OCI-LY3 (cell line): ENCODE measurements at regions not wholly inside any gene's neighbourhood (a gene's known extent, or its start where the extent isn't known, plus 50 kb on each side); places are given as distances from the start of the nearest gene placed in this dataset.

ENCODE experiments used
- H2AFZ ChIP-seq: fragments of 200-600, 300-600 bp; shearing (Covaris generic); 2 replicates; pipeline ENCODE4 v1.6.0; 2014; ENCODE audit warnings: antibody characterized with exemption, low read depth, low read length
- H3K27ac ChIP-seq: fragments of 200-600, 300-600 bp; sonication (generic); 2 replicates; pipeline ENCODE4 v1.5.1; 2014; ENCODE audit warnings: mild to moderate bottlenecking, low read length, moderate library complexity, mixed read lengths
- H3K27me3 ChIP-seq: fragments of 200-600, 300-600 bp; sonication (generic); 2 replicates; pipeline ENCODE4 v1.6.1; 2014; ENCODE audit warnings: low read depth, low read length, mixed read lengths
- H3K36me3 ChIP-seq: fragments of 200-600, 300-600 bp; sonication (generic); replicated peaks from 2 replicates; pipeline ENCODE3; 2014; ENCODE audit warnings: low read depth, low read length, mixed read lengths
- H3K4me1 ChIP-seq: fragments of 300-600, 200-600 bp; sonication (generic); 2 replicates; pipeline ENCODE4 v1.6.1; 2014; ENCODE audit warnings: low read length, mixed read lengths
- H3K4me2 ChIP-seq: fragments of 200-600, 300-600 bp; sonication (generic); 2 replicates; pipeline ENCODE4 v1.6.1; 2014; ENCODE audit warnings: low read length, mixed read lengths
- H3K4me3 ChIP-seq: fragments of 300-600, 200-600 bp; sonication (generic); 2 replicates; pipeline ENCODE4 v1.5.1; 2014; ENCODE audit warnings: antibody characterized with exemption, mild to moderate bottlenecking, low read length, moderate library complexity
- H3K79me2 ChIP-seq: fragments of 300-600, 200-600 bp; shearing (Covaris generic); 2 replicates; pipeline ENCODE4 v1.6.1; 2014; ENCODE audit warnings: mild to moderate bottlenecking, low read length, mixed read lengths
- H3K9ac ChIP-seq: fragments of 300-600, 200-600 bp; shearing (Covaris generic); 2 replicates; pipeline ENCODE4 v1.6.0; 2014; ENCODE audit warnings: mild to moderate bottlenecking, low read length, moderate library complexity
- H3K9me3 ChIP-seq: fragments of 200-600, 300-600 bp; shearing (Covaris generic); 2 replicates; pipeline ENCODE4 v1.6.1; 2014; ENCODE audit warnings: low read length, mixed read lengths; ENCODE audit not compliant: insufficient read depth
- H4K20me1 ChIP-seq: fragments of 200-600, 300-600 bp; sonication (generic); 2 replicates; pipeline ENCODE4 v1.6.1; 2016; ENCODE audit warnings: low read length, mixed read lengths; ENCODE audit not compliant: insufficient read depth
- EZH2phosphoT487 ChIP-seq: fragments of 200-600 bp; shearing (Covaris generic); IDR thresholded peaks from 2 replicates; pipeline ENCODE4 v1.6.1; 2018; ENCODE audit warnings: antibody characterized with exemption, mixed run types, low read depth
- TF ChIP-seq, protein P1 (sequence below): fragments of 200-600, 300-600 bp; sonication (generic); IDR thresholded peaks from 2 replicates; pipeline ENCODE4 v1.5.1; 2014; ENCODE audit warnings: antibody characterized with exemption, low read length, low read depth

DNA sequence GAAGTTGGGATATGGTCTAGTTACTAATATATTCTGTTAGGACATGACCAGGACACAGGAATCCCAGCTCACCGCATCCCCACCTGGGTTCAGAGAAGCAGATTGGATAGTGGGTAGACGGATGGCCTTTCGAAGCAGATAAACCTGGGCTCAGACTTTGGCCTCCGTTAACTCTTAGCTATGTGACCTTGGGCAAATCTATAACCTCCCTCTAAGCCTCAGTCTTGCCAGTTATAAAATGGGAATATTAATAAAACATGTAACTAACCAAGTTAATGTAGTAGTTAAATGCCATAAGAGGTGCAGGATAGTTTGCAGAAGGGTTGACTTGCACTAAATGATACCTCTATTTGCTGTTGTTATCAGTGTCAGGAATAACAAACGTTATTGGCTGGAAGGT is 127.6 kb upstream of the JCAD start:
- Histone ChIP-seq H3K9ac (no peak overlapping the region), H3K4me3 (peak overlapping the region; percentile 61), H2AFZ (peak overlapping the region; percentile 79; the same call in 1 of the 2 replicates)

DNA sequence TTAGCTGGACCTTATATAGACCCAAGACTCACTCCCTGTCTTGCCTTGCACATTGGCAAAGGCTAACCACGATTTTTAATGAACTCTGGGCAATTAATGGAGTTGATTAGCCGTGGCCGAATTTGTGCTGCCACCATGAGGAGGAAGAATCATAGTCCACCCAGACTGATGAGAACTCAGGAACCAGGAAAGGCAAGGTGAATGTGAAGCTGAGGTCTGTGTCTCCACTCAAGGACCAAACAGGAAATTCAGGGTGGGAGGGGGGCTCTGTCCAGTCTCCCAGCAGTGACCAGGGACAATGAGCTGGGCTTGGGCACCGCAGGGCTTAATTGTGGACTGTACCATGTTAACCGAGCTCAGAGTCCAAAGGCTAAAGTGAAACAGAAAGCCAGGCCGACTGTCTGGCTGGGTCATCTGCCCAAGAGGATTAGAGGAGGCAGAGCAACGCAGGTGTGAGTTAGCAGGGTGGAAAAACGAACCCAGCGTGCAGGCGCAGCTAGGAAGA is 127.0 kb upstream of the JCAD start:
- Histone ChIP-seq H3K4me1 (no peaks in the 10 kb centered on the region), H3K4me2 (peak overlapping the region; percentile 61), H3K36me3 (no peaks in the 10 kb centered on the region), H3K9me3 (no peaks in the 10 kb centered on the region), H2AFZ (peak overlapping the region; percentile 79), H3K27me3 (no peaks in the 10 kb centered on the region), H4K20me1 (no peaks in the 10 kb centered on the region), H3K27ac (no peak overlapping the region), H3K4me3 (peak overlapping the region; percentile 61), H3K79me2 (no peaks in the 10 kb centered on the region), H3K9ac (0 out of 2 replicates have a peak overlapping the region, but pooled peaks have one; percentile 13)
- TF ChIP-seq, protein P1, sequence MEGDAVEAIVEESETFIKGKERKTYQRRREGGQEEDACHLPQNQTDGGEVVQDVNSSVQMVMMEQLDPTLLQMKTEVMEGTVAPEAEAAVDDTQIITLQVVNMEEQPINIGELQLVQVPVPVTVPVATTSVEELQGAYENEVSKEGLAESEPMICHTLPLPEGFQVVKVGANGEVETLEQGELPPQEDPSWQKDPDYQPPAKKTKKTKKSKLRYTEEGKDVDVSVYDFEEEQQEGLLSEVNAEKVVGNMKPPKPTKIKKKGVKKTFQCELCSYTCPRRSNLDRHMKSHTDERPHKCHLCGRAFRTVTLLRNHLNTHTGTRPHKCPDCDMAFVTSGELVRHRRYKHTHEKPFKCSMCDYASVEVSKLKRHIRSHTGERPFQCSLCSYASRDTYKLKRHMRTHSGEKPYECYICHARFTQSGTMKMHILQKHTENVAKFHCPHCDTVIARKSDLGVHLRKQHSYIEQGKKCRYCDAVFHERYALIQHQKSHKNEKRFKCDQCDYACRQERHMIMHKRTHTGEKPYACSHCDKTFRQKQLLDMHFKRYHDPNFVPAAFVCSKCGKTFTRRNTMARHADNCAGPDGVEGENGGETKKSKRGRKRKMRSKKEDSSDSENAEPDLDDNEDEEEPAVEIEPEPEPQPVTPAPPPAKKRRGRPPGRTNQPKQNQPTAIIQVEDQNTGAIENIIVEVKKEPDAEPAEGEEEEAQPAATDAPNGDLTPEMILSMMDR: peak; percentile 14; the same call in 1 of the 2 replicates
- no peak for TF ChIP-seq EZH2phosphoT487

More for the DNA sequence above, 127.6 kb upstream of the JCAD start:
- H3K27me3 ChIP-seq: no peaks in the 10 kb centered on the region
- H3K4me2 ChIP-seq: peak overlapping the region; percentile 61
- H4K20me1 ChIP-seq: no peaks in the 10 kb centered on the region
- no peaks in the 10 kb centered on the region for H3K9me3 ChIP-seq
- TF ChIP-seq EZH2phosphoT487: no peak
- TF ChIP-seq, protein P1: no peak
- H3K36me3 ChIP-seq: no peaks in the 10 kb centered on the region
- no peaks in the 10 kb centered on the region for H3K79me2 ChIP-seq
- H3K27ac ChIP-seq: no peak overlapping the region
- no peaks in the 10 kb centered on the region for H3K4me1 ChIP-seq

DNA sequence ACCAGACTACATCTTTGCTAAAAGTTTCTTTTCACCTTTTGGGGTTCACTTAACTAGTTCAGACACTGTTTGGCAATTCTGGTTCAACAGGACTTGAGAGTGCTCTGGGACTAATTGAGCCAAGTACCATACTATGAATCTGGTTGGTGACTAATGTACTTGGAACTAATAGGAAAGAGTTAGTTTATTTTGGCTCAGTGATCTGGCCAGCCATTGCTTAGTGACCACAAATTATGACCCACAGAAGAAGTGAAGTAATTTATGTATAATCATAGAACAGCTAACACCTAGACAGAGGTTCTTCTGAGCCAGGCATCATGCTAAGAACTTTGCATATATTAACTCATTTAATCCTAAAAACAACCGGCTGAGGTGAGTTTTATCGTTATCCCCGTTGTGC is 126.5 kb upstream of the JCAD start:
- Histone ChIP-seq H3K9ac (no peak overlapping the region), H3K27ac (no peak overlapping the region), H3K4me2 (no peak overlapping the region), H3K4me3 (no peak overlapping the region), H3K79me2 (no peaks in the 10 kb centered on the region), H3K9me3 (no peaks in the 10 kb centered on the region), H2AFZ (no peak overlapping the region), H4K20me1 (no peaks in the 10 kb centered on the region), H3K4me1 (no peaks in the 10 kb centered on the region), H3K27me3 (no peaks in the 10 kb centered on the region), H3K36me3 (no peaks in the 10 kb centered on the region)
- no peak for TF ChIP-seq EZH2phosphoT487
- TF ChIP-seq, protein P1: no peak

DNA sequence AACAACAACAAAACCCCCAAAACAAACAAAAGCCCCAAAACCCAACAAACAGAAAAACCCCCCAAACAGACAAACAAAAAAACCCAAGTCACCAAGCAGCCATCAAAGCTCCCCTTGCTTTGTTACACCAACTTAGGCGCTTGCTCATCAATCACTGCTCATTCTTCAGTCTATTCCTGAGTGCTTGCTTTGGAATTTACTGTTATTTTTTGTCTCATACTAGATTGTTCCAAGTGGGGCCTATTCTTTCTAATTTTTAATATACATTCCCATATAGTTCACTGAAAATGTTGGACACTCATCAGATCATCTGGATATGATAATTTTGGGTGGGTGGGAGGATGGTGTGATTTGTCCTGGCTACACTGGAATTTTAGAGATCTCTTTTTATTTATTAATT is 126.0 kb upstream of the JCAD start:
- no peak overlapping the region for H3K27ac ChIP-seq
- no peaks in the 10 kb centered on the region for H3K27me3 ChIP-seq
- no peak overlapping the region for H3K4me3 ChIP-seq
- no peak overlapping the region for H3K9ac ChIP-seq
- no peaks in the 10 kb centered on the region for H4K20me1 ChIP-seq
- no peaks in the 10 kb centered on the region for H3K79me2 ChIP-seq
- H3K36me3 ChIP-seq: no peaks in the 10 kb centered on the region
- H2AFZ ChIP-seq: no peak overlapping the region
- H3K9me3 ChIP-seq: no peaks in the 10 kb centered on the region
- H3K4me1 ChIP-seq: no peaks in the 10 kb centered on the region
- TF ChIP-seq EZH2phosphoT487: no peak
- TF ChIP-seq, protein P1: no peak
- H3K4me2 ChIP-seq: no peak overlapping the region
